ENCODE measurements at regions not wholly inside any gene's neighbourhood (a gene's known extent, or its start where the extent isn't known, plus 50 kb on each side); places are given as distances from the start of the nearest gene placed in this dataset.

DNA sequence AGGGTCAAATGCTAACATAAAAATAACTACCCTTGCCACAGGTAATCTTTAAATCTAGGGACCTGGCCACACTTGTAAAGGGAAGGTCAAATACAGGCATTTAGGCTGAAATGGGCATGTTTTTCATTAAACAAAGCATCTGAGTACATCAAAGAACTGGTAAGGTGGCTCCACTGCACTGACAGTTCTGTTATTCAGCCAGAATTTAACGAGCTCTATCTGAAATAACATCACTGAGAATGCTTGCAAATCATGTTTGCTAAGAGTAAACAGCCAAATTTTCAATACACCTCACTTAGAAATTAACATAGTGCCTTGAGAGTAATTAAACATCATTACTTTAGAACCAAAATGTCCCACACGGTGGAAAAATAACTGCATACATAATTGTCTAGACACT, 118.9 kb downstream of the MTHFS start:
- TF ChIP-seq EZH2 (IDR thresholded peaks at IDR 0.05; ENCODE audit: insufficient read depth, low read length), result no peak
- TF ChIP-seq, protein P1, sequence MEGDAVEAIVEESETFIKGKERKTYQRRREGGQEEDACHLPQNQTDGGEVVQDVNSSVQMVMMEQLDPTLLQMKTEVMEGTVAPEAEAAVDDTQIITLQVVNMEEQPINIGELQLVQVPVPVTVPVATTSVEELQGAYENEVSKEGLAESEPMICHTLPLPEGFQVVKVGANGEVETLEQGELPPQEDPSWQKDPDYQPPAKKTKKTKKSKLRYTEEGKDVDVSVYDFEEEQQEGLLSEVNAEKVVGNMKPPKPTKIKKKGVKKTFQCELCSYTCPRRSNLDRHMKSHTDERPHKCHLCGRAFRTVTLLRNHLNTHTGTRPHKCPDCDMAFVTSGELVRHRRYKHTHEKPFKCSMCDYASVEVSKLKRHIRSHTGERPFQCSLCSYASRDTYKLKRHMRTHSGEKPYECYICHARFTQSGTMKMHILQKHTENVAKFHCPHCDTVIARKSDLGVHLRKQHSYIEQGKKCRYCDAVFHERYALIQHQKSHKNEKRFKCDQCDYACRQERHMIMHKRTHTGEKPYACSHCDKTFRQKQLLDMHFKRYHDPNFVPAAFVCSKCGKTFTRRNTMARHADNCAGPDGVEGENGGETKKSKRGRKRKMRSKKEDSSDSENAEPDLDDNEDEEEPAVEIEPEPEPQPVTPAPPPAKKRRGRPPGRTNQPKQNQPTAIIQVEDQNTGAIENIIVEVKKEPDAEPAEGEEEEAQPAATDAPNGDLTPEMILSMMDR (IDR thresholded peaks at IDR 0.05; ENCODE audit: insufficient read depth, low read depth, low read length), result no peak
